ENCODE measurements at regions not wholly inside any gene's neighbourhood (a gene's known extent, or its start where the extent isn't known, plus 50 kb on each side); places are given as distances from the start of the nearest gene placed in this dataset.

DNA sequence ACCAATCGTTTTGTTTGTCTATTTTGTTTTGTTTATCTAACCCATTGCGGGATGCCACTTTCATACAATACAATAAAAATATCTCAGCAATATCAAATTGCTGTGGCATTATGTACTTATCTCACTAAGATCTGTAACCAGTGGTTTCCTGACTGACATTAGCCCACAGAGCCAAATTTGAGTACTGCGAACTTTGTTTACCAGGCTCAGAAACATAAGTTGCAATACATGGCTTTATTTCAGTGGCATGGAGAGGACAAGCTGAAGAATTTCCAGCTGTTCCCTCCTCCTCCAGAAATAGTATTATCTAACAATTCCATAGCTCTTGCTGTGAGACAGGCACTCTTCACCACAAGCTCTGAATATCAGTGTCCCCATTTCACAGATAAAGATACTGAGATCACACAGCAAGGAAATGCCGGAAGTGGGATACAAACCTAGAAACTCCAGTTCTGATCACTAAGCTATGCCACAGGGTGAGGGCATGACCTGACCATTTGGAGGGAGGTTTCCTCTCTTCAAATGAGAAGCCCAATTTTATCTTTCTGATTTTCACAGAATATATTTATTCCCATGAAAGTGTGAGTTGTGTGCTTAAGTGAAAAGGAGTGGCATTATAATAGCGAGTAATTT, 469.9 kb upstream of the CBLB start:
- ATAC-seq (ENCODE audit: low FRiP score), result no peak
- Histone ChIP-seq H3K4me1 (ENCODE audit: control insufficient read depth in 1 of 2, insufficient read depth in 2 of 2, low read length in 2 of 2) (peaks cover 1 to 2% of the 10 kb centered on the region in 2 donors), H3K4me3 (ENCODE audit: low read length in 2 of 2) (no peak overlapping the region), H3K36me3 (ENCODE audit: control insufficient read depth in 1 of 2, insufficient read depth in 2 of 2, low read length in 1 of 2) (no peaks in the 10 kb centered on the region), H3K9me3 (ENCODE audit: control insufficient read depth, low read length) (no peaks in the 10 kb centered on the region), H3K27ac (ENCODE audit: low read depth in 1 of 2, low read length in 2 of 2) (no peak overlapping the region), H3K27me3 (ENCODE audit: control insufficient read depth in 1 of 2, insufficient read depth in 2 of 2, low read length in 1 of 2) (peaks cover 0 to 2% of the 10 kb centered on the region in 2 donors)
- intact Hi-C loops (cut with DNase I), result no loop called here
- DNase-seq, result no peak
- 90 to 93% methylated on average over 5 of the region's 5 CpGs for WGBS, 2 donors

DNA sequence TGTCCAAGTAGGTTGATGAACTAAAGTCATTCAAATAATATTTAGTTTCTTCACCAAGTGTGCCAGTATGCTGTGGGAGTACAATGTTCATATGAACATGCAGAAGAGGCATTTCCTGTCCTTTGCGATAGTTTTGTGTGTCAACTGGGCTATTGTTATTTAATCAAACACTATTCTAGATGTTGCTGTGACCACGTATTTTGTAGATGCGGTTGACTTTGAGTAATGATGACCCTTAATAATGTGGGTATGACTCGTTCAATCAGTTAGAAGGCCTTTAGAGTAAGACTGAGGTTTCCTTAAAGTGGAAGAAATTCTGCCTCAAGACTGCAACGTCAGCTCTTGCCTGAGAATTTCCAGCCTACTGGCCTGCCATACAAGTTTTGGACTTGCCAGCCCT, 470.7 kb upstream of the CBLB start:
- intact Hi-C loops (cut with DNase I), result no loop called here
- no peak overlapping the region for H3K4me3 ChIP-seq (ENCODE audit: low read length in 2 of 2)
- H3K27me3 ChIP-seq (ENCODE audit: control insufficient read depth in 1 of 2, insufficient read depth in 2 of 2, low read length in 1 of 2), result peaks cover 0 to 2% of the 10 kb centered on the region in 2 donors
- ATAC-seq (ENCODE audit: low FRiP score) (no peak), DNase-seq (no peak)
- H3K4me1 ChIP-seq (ENCODE audit: control insufficient read depth in 1 of 2, insufficient read depth in 2 of 2, low read length in 2 of 2), result peaks cover 2% of the 10 kb centered on the region in 2 donors
- H3K9me3 ChIP-seq (ENCODE audit: control insufficient read depth, low read length), result no peaks in the 10 kb centered on the region
- no peaks in the 10 kb centered on the region for H3K36me3 ChIP-seq (ENCODE audit: control insufficient read depth in 1 of 2, insufficient read depth in 2 of 2, low read length in 1 of 2)
- WGBS, 2 donors, result 77 to 83% methylated on average over 5 of the region's 5 CpGs
- H3K27ac ChIP-seq (ENCODE audit: low read depth in 1 of 2, low read length in 2 of 2), result no peak overlapping the region

DNA sequence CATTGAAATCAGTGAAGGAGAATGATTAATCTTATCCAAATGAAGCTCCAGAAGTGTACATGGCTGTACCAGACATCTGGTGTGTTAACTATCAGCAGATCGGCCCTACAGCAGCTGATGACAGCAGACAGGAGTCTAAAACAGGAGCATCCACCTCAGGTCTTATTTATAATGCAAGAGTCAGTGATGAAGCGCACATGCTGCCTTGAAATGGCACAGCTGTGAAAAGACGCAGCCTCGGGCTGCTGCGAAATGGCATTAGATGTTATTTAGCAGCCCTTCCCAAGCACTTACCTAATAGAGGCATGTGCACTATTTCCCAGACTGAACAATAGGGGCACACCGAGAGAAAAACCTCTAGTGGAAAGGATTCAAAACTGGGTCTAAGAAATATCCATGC, 472.3 kb upstream of the CBLB start:
- H3K9me3 ChIP-seq (ENCODE audit: control insufficient read depth, low read length), result no peaks in the 10 kb centered on the region
- H3K36me3 ChIP-seq (ENCODE audit: control insufficient read depth in 1 of 2, insufficient read depth in 2 of 2, low read length in 1 of 2), result no peaks in the 10 kb centered on the region
- H3K4me3 ChIP-seq (ENCODE audit: low read length in 2 of 2), result no peak overlapping the region
- DNase-seq, result no peak
- no peak overlapping the region for H3K27ac ChIP-seq (ENCODE audit: low read depth in 1 of 2, low read length in 2 of 2)
- H3K4me1 ChIP-seq (ENCODE audit: control insufficient read depth in 1 of 2, insufficient read depth in 2 of 2, low read length in 2 of 2), result peaks cover 0 to 2% of the 10 kb centered on the region in 2 donors
- WGBS, 2 donors, result 57 to 58% methylated on average over 6 of the region's 6 CpGs
- ATAC-seq (ENCODE audit: low FRiP score), result no peak
- H3K27me3 ChIP-seq (ENCODE audit: control insufficient read depth in 1 of 2, insufficient read depth in 2 of 2, low read length in 1 of 2), result peaks cover 0 to 2% of the 10 kb centered on the region in 2 donors
- intact Hi-C loops (cut with DNase I), result no loop called here

DNA sequence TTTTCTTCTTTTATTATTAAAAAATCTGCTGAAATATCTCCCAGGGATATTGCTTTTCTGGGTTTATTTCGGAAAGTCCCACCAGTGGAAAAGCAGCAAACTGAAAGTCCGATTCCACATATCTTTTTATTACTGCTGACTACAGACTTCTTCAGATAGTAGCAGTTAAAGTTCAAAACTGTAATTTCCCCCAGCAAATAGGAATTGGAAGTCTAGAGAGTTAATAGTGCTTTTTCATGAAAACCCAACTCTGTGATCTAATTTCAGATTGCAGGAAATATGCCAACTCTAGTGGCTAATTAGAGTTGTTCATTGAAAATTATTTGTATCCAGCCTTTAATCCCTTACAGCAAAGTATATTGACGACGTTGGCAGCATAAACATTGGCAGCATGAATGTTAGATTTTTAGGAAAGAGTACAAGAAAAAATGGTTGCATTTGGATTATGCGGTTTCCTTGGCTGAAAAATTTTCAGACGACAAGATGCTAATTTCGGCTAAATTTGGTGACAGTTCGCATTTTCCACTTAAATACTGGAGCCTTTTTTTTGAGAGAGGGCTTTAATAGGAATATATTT, 472.9 kb upstream of the CBLB start:
- no peaks in the 10 kb centered on the region for H3K9me3 ChIP-seq (ENCODE audit: control insufficient read depth, low read length)
- H3K4me3 ChIP-seq (ENCODE audit: low read length in 2 of 2), result no peak overlapping the region
- no peaks in the 10 kb centered on the region for H3K36me3 ChIP-seq (ENCODE audit: control insufficient read depth in 1 of 2, insufficient read depth in 2 of 2, low read length in 1 of 2)
- intact Hi-C loops (cut with DNase I), result no loop called here
- ATAC-seq (ENCODE audit: low FRiP score) (no peak), DNase-seq (no peak)
- H3K27ac ChIP-seq (ENCODE audit: low read depth in 1 of 2, low read length in 2 of 2), result no peak overlapping the region
- H3K27me3 ChIP-seq (ENCODE audit: control insufficient read depth in 1 of 2, insufficient read depth in 2 of 2, low read length in 1 of 2), result peaks cover 0 to 2% of the 10 kb centered on the region in 2 donors
- H3K4me1 ChIP-seq (ENCODE audit: control insufficient read depth in 1 of 2, insufficient read depth in 2 of 2, low read length in 2 of 2), result peaks cover 0 to 2% of the 10 kb centered on the region in 2 donors
- WGBS, 2 donors, result 82 to 83% methylated on average over 8 of the region's 8 CpGs

DNA sequence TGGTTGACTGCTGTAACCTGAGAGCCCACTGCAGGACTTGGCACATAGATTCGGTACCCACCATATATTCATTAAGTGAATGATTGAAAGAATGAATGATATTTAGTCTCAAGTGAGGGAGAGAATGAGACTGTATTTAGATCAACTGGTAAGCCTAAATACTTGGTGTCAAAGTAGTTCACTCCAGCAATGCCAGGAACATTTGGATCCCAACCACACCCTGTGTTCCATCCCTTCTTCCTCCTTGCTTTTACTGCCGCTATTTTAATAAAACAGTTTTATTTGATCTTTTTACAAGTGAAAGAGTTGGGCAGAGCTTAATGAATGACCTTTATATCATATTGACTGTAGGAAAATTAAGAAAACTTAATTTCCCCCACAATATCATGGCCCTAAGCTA, 473.6 kb upstream of the CBLB start:
- WGBS, 2 donors, result 85 to 90% methylated on average over 2 of the region's 2 CpGs
- H3K27ac ChIP-seq (ENCODE audit: low read depth in 1 of 2, low read length in 2 of 2), result no peak overlapping the region
- ATAC-seq (ENCODE audit: low FRiP score), result no peak

DNA sequence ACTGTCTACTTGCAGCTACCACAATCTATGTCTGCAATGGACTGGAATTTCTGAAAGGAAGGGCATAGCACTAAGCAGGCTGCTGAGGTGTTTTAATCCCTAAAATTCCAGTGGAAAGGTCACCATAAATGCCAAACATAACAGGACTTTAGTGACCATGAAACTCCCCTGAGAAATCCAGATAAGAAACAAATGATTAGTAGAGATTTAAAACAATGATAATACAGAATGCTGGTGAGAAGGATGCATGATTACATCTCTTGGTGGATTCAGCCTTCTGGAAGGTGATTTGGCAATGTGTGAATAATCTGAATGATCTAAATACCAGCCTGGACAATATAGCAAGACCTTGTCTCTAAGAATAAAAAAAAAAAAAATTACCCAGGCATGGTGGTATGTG, 475.0 kb upstream of the CBLB start:
- no peaks in the 10 kb centered on the region for H3K27me3 ChIP-seq (ENCODE audit: control insufficient read depth in 1 of 2, insufficient read depth in 2 of 2, low read length in 1 of 2)
- ATAC-seq (ENCODE audit: low FRiP score), result no peak
- intact Hi-C loops (cut with DNase I), result no loop called here
- no peaks in the 10 kb centered on the region for H3K36me3 ChIP-seq (ENCODE audit: control insufficient read depth in 1 of 2, insufficient read depth in 2 of 2, low read length in 1 of 2)
- DNase-seq, result no peak
- no peak overlapping the region for H3K27ac ChIP-seq (ENCODE audit: low read depth in 1 of 2, low read length in 2 of 2)
- H3K4me3 ChIP-seq (ENCODE audit: low read length in 2 of 2), result no peak overlapping the region
- H3K4me1 ChIP-seq (ENCODE audit: control insufficient read depth in 1 of 2, insufficient read depth in 2 of 2, low read length in 2 of 2), result peaks cover 0 to 2% of the 10 kb centered on the region in 2 donors
- no peaks in the 10 kb centered on the region for H3K9me3 ChIP-seq (ENCODE audit: control insufficient read depth, low read length)

More for the DNA sequence above, 473.6 kb upstream of the CBLB start:
- Histone ChIP-seq H3K4me1 (ENCODE audit: control insufficient read depth in 1 of 2, insufficient read depth in 2 of 2, low read length in 2 of 2) (peaks cover 0 to 2% of the 10 kb centered on the region in 2 donors), H3K36me3 (ENCODE audit: control insufficient read depth in 1 of 2, insufficient read depth in 2 of 2, low read length in 1 of 2) (no peaks in the 10 kb centered on the region), H3K4me3 (ENCODE audit: low read length in 2 of 2) (no peak overlapping the region), H3K27me3 (ENCODE audit: control insufficient read depth in 1 of 2, insufficient read depth in 2 of 2, low read length in 1 of 2) (peaks cover 0 to 2% of the 10 kb centered on the region in 2 donors), H3K9me3 (ENCODE audit: control insufficient read depth, low read length) (no peaks in the 10 kb centered on the region)
- no peak for DNase-seq
- intact Hi-C loops (cut with DNase I), result no loop called here

DNA sequence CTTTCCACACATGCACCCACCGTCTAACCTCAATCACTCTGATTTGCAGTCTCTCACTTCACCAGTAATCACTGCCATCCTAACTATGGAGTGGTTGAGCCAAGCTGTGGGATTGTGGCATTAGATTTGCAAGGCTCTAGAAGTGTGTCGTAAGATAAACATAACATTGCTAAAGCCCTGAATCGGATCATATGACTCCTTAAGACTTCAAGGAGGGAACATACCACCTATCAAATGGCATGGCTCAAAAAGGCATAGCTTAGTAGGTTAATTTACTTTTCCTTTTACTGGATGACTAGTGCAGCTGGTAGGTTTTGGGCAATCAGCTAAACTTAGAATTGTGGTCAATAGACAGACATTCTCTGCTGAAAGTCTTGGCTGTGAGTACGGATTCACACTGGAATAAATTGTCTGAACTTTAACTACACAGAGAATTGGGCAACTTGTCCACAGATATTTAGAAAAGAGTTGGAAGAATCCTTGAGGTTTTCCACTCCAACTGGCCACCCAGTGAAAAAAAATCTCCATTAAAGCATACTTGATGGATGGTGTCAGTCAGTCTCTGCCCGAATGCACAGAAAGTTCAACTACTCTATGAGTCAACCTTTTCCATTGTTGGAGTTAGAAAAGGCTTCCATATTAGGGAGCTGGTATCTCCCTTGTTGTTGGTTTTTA, 476.7 kb upstream of the CBLB start:
- Histone ChIP-seq H3K4me3 (ENCODE audit: low read length in 2 of 2) (no peak overlapping the region), H3K27me3 (ENCODE audit: control insufficient read depth in 1 of 2, insufficient read depth in 2 of 2, low read length in 1 of 2) (no peaks in the 10 kb centered on the region), H3K9me3 (ENCODE audit: control insufficient read depth, low read length) (no peaks in the 10 kb centered on the region), H3K27ac (ENCODE audit: low read depth in 1 of 2, low read length in 2 of 2) (no peak overlapping the region), H3K4me1 (ENCODE audit: control insufficient read depth in 1 of 2, insufficient read depth in 2 of 2, low read length in 2 of 2) (peaks cover 0 to 2% of the 10 kb centered on the region in 2 donors), H3K36me3 (ENCODE audit: control insufficient read depth in 1 of 2, insufficient read depth in 2 of 2, low read length in 1 of 2) (no peaks in the 10 kb centered on the region)
- intact Hi-C loops (cut with DNase I), result no loop called here
- 44 to 50% methylated on average over 5 of the region's 5 CpGs for WGBS, 2 donors
- ATAC-seq (ENCODE audit: low FRiP score), result peak; percentile 53
- no peak for DNase-seq

DNA sequence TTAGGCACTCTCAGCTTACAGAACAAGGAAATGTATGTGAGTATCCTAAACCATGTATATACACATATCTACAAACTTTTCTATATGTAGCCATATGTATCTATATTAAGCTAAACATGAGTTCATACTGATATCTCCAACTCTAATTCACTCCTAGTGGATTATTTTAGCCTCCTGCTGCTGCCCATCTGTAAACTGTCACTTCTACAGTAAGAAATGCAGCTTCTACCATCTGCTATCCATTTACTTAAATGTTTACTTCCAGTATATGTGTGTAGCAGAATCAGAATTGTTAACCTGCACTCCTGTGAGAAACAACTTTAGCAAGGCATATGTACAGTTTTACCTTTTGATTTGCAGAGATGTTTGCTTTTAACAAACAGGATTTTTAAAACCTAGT, 478.5 kb upstream of the CBLB start:
- Histone ChIP-seq H3K4me3 (ENCODE audit: low read length in 2 of 2) (no peak overlapping the region), H3K4me1 (ENCODE audit: control insufficient read depth in 1 of 2, insufficient read depth in 2 of 2, low read length in 2 of 2) (peaks cover 0 to 2% of the 10 kb centered on the region in 2 donors), H3K36me3 (ENCODE audit: control insufficient read depth in 1 of 2, insufficient read depth in 2 of 2, low read length in 1 of 2) (no peaks in the 10 kb centered on the region), H3K27ac (ENCODE audit: low read depth in 1 of 2, low read length in 2 of 2) (no peak overlapping the region), H3K27me3 (ENCODE audit: control insufficient read depth in 1 of 2, insufficient read depth in 2 of 2, low read length in 1 of 2) (no peaks in the 10 kb centered on the region), H3K9me3 (ENCODE audit: control insufficient read depth, low read length) (no peaks in the 10 kb centered on the region)
- DNase-seq (no peak), ATAC-seq (ENCODE audit: low FRiP score) (no peak)
- intact Hi-C loops (cut with DNase I), result no loop called here

DNA sequence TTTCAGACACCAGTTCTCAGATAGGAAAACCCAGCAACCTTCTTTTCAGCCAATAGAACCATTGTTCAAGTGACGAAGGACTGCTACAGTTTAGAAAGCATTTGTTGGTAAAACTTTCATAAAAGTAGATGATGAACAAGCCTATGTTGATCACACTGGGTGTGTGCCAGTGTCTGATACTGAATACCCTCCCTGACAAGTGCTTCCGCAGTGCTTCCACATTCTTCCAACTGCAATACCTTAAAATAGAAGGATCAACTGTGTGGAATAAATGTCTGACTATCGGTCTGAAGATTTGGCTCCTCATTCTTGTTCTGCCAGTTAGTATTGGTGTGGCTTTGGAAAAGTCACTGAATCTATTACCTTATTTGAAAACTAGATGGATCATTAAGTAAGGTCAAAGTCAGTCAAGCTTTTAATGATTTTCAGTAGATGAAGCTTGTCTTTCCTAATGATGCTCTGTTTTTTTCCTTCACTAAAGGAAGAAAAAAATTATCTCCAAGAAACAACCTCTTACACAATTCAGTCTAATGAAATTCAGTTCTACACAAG, 479.4 kb upstream of the CBLB start:
- no peak overlapping the region for H3K27ac ChIP-seq (ENCODE audit: low read depth in 1 of 2, low read length in 2 of 2)
- DNase-seq, result no peak
- H3K9me3 ChIP-seq (ENCODE audit: control insufficient read depth, low read length), result no peaks in the 10 kb centered on the region
- H3K4me3 ChIP-seq (ENCODE audit: low read length in 2 of 2), result no peak overlapping the region
- WGBS, 2 donors, result 84 to 87% methylated on average over 3 of the region's 3 CpGs
- no peaks in the 10 kb centered on the region for H3K27me3 ChIP-seq (ENCODE audit: control insufficient read depth in 1 of 2, insufficient read depth in 2 of 2, low read length in 1 of 2)
- no peaks in the 10 kb centered on the region for H3K36me3 ChIP-seq (ENCODE audit: control insufficient read depth in 1 of 2, insufficient read depth in 2 of 2, low read length in 1 of 2)
- H3K4me1 ChIP-seq (ENCODE audit: control insufficient read depth in 1 of 2, insufficient read depth in 2 of 2, low read length in 2 of 2), result peaks cover 0 to 2% of the 10 kb centered on the region in 2 donors
- intact Hi-C loops (cut with DNase I), result no loop called here
- no peak for ATAC-seq (ENCODE audit: low FRiP score)

Data from aorta (tissue), 5 donors.